WTC11 (cell line): ENCODE measurements at regions not wholly inside any gene's neighbourhood (a gene's known extent, or its start where the extent isn't known, plus 50 kb on each side); places are given as distances from the start of the nearest gene placed in this dataset.

Experiments used
- ATF2 ChIP-seq: sonication (generic); formaldehyde crosslinking; IDR thresholded peaks from 2 replicates; pipeline ENCODE4 v1.8.1; 2022; ENCODE audit warnings: low read depth, missing genetic modification reagents, borderline replicate concordance
- ATF6 ChIP-seq: sonication (generic); formaldehyde crosslinking; IDR thresholded peaks from 2 replicates; pipeline ENCODE4 v1.8.1; 2023; ENCODE audit warnings: mild to moderate bottlenecking, missing genetic modification reagents
- ESRRA ChIP-seq: sonication (generic); formaldehyde crosslinking; IDR thresholded peaks from 2 replicates; pipeline ENCODE4 v1.8.1; 2022; ENCODE audit warnings: mild to moderate bottlenecking, missing genetic modification reagents, borderline replicate concordance
- FOXJ3 ChIP-seq: sonication (generic); formaldehyde crosslinking; IDR thresholded peaks from 2 replicates; pipeline ENCODE4 v1.9.0; 2021; ENCODE audit warnings: missing genetic modification reagents, mild to moderate bottlenecking, borderline replicate concordance
- FOXP1 ChIP-seq: sonication (generic); formaldehyde crosslinking; IDR thresholded peaks from 2 replicates; pipeline ENCODE4 v1.8.0; 2022; ENCODE audit warnings: missing genetic modification reagents, mild to moderate bottlenecking, moderate library complexity, borderline replicate concordance
- KAT7 ChIP-seq: sonication (generic); formaldehyde crosslinking; IDR thresholded peaks from 2 replicates; pipeline ENCODE4 v1.8.1; 2023; ENCODE audit warnings: missing genetic modification reagents, mild to moderate bottlenecking, borderline replicate concordance
- MAX ChIP-seq: sonication (generic); formaldehyde crosslinking; IDR thresholded peaks from 2 replicates; pipeline ENCODE4 v1.8.0; 2022; ENCODE audit warnings: mild to moderate bottlenecking, missing genetic modification reagents
- NR2C2 ChIP-seq: sonication (generic); formaldehyde crosslinking; IDR thresholded peaks from 2 replicates; pipeline ENCODE4 v1.8.0; 2022; ENCODE audit warnings: mild to moderate bottlenecking, missing genetic modification reagents
- PRRX2 ChIP-seq: fragments of 250-450 bp; sonication (Bioruptor Pico); IDR thresholded peaks from 2 replicates; pipeline ENCODE4 v1.8.0; 2021; ENCODE audit warnings: mild to moderate bottlenecking
- SP1 ChIP-seq: sonication (generic); formaldehyde crosslinking; conservative IDR thresholded peaks from 2 replicates; pipeline ENCODE4 v1.8.1; 2022; ENCODE audit warnings: missing genetic modification reagents
- USF2 ChIP-seq: sonication (generic); formaldehyde crosslinking; IDR thresholded peaks from 2 replicates; pipeline ENCODE4 v1.8.1; 2023; ENCODE audit warnings: mild to moderate bottlenecking, missing genetic modification reagents, moderate library complexity
- ZNF138 ChIP-seq: sonication (generic); formaldehyde crosslinking; conservative IDR thresholded peaks from 2 replicates; pipeline ENCODE4 v1.8.1; 2022; ENCODE audit warnings: mild to moderate bottlenecking, moderate library complexity, missing genetic modification reagents
- TF ChIP-seq, protein P1 (sequence below): fragments of 200-600 bp; IDR thresholded peaks from 2 replicates; pipeline ENCODE4 v1.8.0; 2022; ENCODE audit warnings: antibody characterized with exemption
- TF ChIP-seq, protein P2 (sequence below): sonication (generic); formaldehyde crosslinking; conservative IDR thresholded peaks from 2 replicates; pipeline ENCODE4 v1.8.1; 2023; ENCODE audit warnings: mild to moderate bottlenecking, low read depth, missing genetic modification reagents, moderate library complexity

DNA sequence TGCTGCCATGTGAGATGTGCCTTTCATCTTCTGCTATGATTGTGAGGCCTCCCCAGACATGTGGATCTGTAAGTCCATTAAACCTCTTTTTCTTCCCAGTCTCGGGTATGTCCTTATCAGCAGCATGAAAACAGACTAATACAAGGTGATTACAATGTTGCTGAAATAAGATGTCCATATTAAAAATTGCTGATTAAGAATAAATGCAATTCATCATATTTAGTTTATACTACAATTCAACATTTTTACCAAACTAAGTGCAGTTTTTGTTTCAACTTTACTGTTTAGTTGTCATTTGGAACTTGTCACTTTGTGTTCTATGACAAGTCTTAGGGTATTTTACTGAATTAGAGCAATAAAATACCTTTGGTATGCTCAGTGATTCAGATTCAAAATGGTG lies 127.6 kb upstream of the TMCO5A start:
- TF ChIP-seq, protein P1, sequence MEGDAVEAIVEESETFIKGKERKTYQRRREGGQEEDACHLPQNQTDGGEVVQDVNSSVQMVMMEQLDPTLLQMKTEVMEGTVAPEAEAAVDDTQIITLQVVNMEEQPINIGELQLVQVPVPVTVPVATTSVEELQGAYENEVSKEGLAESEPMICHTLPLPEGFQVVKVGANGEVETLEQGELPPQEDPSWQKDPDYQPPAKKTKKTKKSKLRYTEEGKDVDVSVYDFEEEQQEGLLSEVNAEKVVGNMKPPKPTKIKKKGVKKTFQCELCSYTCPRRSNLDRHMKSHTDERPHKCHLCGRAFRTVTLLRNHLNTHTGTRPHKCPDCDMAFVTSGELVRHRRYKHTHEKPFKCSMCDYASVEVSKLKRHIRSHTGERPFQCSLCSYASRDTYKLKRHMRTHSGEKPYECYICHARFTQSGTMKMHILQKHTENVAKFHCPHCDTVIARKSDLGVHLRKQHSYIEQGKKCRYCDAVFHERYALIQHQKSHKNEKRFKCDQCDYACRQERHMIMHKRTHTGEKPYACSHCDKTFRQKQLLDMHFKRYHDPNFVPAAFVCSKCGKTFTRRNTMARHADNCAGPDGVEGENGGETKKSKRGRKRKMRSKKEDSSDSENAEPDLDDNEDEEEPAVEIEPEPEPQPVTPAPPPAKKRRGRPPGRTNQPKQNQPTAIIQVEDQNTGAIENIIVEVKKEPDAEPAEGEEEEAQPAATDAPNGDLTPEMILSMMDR: no peak
- TF ChIP-seq KAT7 (CRISPR knock-in tag): no peak
- no peak for TF ChIP-seq FOXP1 (CRISPR knock-in tag)
- no peak for TF ChIP-seq ATF2 (CRISPR knock-in tag)
- no peak for TF ChIP-seq MAX (CRISPR knock-in tag)
- no peak for TF ChIP-seq ZNF138
- TF ChIP-seq PRRX2: no peak
- TF ChIP-seq ATF6 (CRISPR knock-in tag): no peak
- TF ChIP-seq, protein P2, sequence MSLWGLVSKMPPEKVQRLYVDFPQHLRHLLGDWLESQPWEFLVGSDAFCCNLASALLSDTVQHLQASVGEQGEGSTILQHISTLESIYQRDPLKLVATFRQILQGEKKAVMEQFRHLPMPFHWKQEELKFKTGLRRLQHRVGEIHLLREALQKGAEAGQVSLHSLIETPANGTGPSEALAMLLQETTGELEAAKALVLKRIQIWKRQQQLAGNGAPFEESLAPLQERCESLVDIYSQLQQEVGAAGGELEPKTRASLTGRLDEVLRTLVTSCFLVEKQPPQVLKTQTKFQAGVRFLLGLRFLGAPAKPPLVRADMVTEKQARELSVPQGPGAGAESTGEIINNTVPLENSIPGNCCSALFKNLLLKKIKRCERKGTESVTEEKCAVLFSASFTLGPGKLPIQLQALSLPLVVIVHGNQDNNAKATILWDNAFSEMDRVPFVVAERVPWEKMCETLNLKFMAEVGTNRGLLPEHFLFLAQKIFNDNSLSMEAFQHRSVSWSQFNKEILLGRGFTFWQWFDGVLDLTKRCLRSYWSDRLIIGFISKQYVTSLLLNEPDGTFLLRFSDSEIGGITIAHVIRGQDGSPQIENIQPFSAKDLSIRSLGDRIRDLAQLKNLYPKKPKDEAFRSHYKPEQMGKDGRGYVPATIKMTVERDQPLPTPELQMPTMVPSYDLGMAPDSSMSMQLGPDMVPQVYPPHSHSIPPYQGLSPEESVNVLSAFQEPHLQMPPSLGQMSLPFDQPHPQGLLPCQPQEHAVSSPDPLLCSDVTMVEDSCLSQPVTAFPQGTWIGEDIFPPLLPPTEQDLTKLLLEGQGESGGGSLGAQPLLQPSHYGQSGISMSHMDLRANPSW (CRISPR knock-in tag): no peak
- TF ChIP-seq ESRRA (CRISPR knock-in tag): no peak
- no peak for TF ChIP-seq FOXJ3 (CRISPR knock-in tag)
- no peak for TF ChIP-seq SP1
- TF ChIP-seq NR2C2 (CRISPR knock-in tag): no peak
- TF ChIP-seq USF2 (CRISPR knock-in tag): no peak
